HS-27A (cell line): ENCODE measurements at regions not wholly inside any gene's neighbourhood (a gene's known extent, or its start where the extent isn't known, plus 50 kb on each side); places are given as distances from the start of the nearest gene placed in this dataset.

Experiments used
- DNase-seq: peaks from one replicate; pipeline ENCODE4 v3.0.0-alpha.2; 2012; ENCODE audit warnings: low read depth, missing footprints

- DNase-seq, result no peak
Measured at GRCh38 chr10:4385231-4385870, 440.7 kb upstream of the AKR1E2 start.

- DNase-seq, result no peak
Measured at GRCh38 chr10:4384245-4384644, 441.8 kb upstream of the AKR1E2 start.

DNA sequence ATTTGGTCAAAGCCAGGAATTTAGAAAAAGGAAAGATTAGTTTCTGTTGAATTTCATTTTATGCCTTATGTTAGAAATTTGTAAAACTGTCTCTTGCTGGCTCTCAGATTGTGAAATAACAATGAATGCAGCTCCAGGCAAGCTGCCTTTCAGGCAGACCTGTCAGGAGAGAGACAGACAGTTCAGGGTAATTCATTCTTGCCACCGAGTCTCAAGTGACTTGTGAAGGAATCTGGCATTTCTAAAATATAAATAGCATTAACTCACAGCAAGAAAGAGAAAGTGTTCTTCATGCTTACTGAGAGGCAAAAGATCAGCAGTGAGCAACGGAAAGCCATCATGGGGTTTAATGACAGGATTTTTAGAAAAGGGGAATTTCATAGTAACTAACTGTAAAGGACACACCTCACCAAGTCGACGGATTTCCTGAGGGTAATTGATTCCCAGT, 442.3 kb upstream of the AKR1E2 start:
- DNase-seq, result no peak

- no peak for DNase-seq
Measured at GRCh38 chr10:4382811-4383210, 443.2 kb upstream of the AKR1E2 start.

GRCh38 chr10:4373612-4374011, 452.4 kb upstream of the AKR1E2 start:
- no peak for DNase-seq

- no peak for DNase-seq
Measured at GRCh38 chr10:4373098-4373497, 452.9 kb upstream of the AKR1E2 start.

- no peak for DNase-seq
Measured at GRCh38 chr10:4372601-4373000, 453.4 kb upstream of the AKR1E2 start.

GRCh38 chr10:4371691-4372295, 454.2 kb upstream of the AKR1E2 start:
- no peak for DNase-seq

DNA sequence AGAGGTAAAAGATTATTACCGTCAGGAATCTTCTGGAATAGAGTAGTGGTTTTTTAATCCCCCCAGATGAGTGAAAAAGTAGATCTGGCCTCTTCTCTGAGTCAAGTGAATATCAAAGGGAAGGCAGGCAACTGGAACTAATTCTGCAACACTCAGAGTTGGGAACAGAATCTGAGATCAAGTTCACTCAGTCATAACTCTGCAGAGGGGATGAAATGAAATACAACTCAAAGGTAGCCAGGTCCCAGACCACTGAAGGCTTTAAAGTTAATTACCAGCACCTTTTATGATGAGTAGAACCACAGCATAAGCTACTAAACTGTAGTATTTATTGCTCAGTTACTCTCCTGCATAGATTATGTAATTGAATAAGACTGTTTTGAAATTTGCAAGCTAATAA, 455.6 kb upstream of the AKR1E2 start:
- DNase-seq, result no peak

DNA sequence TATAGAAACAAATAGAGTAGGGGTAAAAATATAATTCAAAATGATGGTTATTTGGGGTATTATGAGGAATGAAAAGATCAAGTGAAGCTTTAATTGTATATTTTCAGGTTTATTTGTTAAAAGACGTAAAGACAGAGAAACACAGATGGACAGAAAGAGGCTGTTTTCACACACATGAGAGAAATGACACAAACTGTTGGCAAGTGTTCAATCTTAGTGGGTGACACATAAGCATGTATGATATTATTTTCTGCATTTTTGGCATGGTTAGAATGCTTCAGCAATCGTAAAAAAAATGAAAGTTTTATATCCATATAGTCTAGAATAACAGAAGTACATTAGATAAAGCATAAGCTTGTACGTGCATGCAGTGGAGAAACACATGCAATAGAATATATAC, 464.4 kb upstream of the AKR1E2 start:
- peak; percentile 42 for DNase-seq

DNA sequence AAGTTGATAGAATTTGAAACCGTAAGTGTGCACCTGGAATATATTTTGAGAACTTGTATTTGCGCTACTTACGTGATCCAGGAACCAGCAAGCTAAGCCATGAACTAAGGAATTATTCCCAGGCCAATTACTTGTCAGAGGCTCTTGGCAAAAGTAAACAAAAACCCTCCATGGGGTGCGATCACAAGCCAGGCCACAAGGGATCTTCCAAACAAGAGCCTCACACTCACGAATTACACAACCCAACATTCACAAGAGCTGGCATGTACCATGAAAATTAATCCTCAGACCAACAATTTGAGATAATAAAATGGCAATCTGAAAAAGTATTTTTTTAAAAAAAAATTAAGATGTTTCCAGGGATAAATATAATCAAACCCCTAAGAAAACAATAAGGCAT, 467.0 kb upstream of the AKR1E2 start:
- DNase-seq, result no peak

- no peak for DNase-seq
Measured at GRCh38 chr10:4357911-4358310, 468.1 kb upstream of the AKR1E2 start.

DNA sequence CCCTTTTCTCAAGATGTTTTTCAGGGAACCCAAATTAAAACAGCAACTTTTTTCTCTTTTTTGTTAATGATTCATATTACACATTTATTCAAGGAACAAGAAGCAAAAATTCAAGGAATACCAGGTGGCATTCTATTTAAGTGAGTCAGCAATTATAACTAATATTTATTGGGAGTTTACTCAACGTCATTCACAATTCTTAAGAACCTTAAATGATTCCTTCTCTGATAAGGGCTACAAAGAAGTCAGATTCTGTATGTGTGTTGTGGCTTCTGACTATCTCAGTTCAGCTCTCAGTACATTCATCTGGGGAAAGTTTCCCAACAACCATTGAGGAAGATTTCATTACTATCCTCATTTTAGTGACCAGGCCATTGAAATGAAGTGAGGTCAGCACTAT, 470.7 kb upstream of the AKR1E2 start:
- no peak for DNase-seq

GRCh38 chr10:4354382-4354812, 471.6 kb upstream of the AKR1E2 start:
- no peak for DNase-seq

GRCh38 chr10:4353964-4354363, 472.0 kb upstream of the AKR1E2 start:
- no peak for DNase-seq

DNA sequence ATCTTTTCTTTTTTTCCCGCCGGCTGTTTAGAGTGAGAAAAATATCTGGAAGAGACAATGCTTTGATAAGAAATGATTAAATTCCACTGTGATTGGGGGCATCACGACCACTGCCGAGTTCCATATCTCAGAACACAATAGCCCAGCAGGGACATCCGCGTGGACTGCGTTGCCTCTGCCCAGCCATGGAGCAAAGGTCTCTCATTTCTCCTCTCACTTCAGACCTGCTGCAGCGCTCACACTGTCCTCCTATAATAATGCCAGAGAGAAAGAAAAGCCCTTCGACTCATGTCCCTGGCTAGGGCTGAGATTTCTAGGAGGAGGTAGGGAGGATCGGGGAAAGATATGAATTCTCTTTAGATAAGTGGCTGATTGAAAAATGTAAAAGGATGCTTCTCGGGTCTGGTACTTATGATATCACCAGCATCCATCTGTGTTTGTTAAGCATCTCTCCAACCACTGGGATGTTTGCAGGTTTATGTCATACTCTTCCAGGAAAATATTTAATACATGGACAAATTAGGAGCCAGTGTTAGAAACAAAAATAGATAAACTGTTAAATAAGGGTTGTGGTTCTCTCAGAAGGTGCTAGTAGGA, 472.9 kb upstream of the AKR1E2 start:
- DNase-seq, result no peak

- no peak for DNase-seq
Measured at GRCh38 chr10:4352414-4352961, 473.5 kb upstream of the AKR1E2 start.

DNA sequence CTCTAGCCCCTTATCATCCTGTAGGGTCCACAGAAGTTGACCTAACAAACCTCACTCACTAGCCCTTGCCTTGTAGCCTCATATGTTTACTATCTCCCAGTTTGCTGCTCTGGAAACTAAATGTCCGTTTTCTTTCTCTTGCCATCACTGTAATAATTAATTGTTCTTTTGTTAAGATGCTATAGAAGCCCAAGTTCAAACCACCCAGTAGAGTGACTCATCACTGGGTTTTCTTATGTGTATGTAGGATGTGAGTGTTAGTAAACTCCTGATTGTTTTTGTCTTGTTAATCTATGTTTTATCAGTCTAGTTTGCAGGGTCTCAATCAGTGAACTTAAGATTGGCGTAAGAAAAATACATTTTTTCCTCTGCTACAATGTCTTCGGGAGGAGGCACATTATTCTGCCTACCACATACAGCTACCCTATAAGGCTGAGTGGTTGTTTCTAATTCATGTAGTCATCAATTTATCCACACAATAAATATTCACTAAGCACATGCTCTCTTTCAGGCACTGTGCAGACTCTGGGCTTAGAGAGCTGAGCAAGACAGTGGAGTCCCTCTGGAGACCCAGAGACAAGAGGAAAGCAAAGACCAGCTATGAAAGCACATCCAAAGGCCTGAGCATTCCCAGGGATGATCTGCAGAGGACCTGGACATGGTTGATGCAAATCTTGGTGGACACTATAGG, 474.1 kb upstream of the AKR1E2 start:
- DNase-seq, result no peak

DNA sequence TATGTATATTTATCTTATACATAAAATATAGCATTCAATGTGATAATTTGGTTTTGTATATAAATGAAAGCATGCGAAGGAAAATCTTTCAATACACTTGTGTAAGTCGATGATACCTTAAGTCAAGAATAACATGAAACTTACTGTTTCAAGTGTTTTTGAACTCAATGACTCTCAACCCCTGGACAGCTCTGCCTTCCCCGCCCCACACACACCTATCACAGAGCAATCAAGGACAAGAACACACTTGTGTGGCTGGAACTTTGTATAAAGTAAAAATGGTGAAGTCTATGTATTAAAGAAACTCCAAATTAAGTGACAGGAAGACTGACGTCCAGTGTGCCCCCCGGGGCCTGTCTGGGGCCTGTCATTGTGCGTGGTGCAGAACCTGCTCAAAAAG, 478.6 kb upstream of the AKR1E2 start:
- DNase-seq, result no peak

GRCh38 chr10:4345877-4346646, 479.9 kb upstream of the AKR1E2 start:
- DNase-seq, result no peak

DNA sequence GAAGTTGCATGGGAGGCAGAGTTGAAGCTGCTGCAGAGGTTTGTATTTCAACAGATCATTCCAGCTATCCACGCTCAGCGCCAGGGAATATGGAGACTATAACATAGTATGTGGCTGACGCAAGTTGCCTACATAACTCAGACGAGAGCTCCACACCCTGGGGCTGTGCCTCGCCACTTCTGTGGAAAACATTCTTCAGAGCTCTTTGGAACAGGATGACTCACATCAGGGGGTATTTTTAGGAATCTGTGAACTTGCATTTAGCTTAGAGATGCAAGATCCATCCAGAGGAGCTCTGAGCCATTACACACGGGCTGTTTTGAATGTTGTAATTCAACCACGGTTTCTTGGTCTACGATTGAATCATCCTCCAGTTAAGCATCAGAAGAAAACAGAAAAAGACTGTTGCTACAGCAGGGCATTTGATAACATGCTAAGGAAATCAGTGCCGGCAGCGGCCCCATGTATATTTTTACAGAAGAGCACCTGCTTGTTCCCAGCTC, 481.5 kb upstream of the AKR1E2 start:
- peak; percentile 78 for DNase-seq

DNA sequence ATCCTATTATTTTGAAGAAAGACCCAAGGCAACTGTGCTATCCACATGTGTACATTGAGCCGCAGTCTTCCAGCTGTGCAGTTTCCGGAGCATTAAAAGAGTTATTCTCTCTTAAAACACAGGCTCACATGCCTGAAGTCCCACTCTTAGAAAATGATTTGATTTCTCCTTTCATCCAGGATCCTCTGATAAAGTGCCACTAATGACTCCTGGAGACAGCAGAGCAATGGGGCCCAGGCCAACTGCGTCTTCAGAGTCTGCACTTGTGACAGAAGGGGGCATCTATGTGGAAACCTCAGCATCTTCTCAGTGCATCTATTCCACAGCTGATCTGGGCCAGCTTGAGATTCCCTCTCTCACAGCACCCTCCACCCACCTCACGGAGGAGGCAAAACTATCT, 482.1 kb upstream of the AKR1E2 start:
- DNase-seq, result no peak
